B cell (primary cell): ENCODE measurements at regions not wholly inside any gene's neighbourhood (a gene's known extent, or its start where the extent isn't known, plus 50 kb on each side); places are given as distances from the start of the nearest gene placed in this dataset.

ENCODE experiments used
- ATAC-seq: fragments of 200-7000 bp; cut with Tn5 transposase; one replicate; pipeline ENCODE4 v1.10.0; 2021; ENCODE audit warnings: low read depth, mild to moderate bottlenecking, moderate number of reproducible peaks, moderate library complexity
- CTCF ChIA-PET: fragments of 350-600 bp; sonication (Branson Sonifier 250); formaldehyde crosslinking; loops from one replicate; lab custom pipeline; 2021; ENCODE audit warnings: antibody characterized with exemption, inconsistent platforms; lab: Charles Lee
- POLR2A ChIA-PET: fragments of 350-600 bp; sonication (Branson Sonifier 250); formaldehyde crosslinking; loops from one replicate; lab custom pipeline; 2021; ENCODE audit warnings: antibody characterized with exemption; lab: Charles Lee
- DNase-seq: peaks from one replicate; pipeline ENCODE4 v3.0.0; 2013
- H2AFZ ChIP-seq: 2 replicates; pipeline ENCODE4 v1.6.1; 2012; ENCODE audit warnings: mild to moderate bottlenecking, low read depth, low read length; ENCODE audit not compliant: insufficient read depth, poor library complexity, severe bottlenecking
- H3K27ac ChIP-seq, 2 donors: 1 replicate in 1 of 2; 2 replicates in 1 of 2; pipeline ENCODE4 v1.5.1; 2012 to 2013; ENCODE audit warnings: low read length in 2 of 2, mild to moderate bottlenecking in 2 of 2, moderate library complexity in 1 of 2
- H3K27me3 ChIP-seq, 4 experiments: fragments of 200-600 bp in 1 of 4; sonication (generic) in 1 of 4; replicated peaks in 1 of 4; 1 replicate in 2 of 4; 2 replicates in 2 of 4; pipeline versions ENCODE4 v1.6.1 to v1.7.0; 2013 to 2016; ENCODE audit warnings: low read length in 3 of 4, mild to moderate bottlenecking in 2 of 4, mixed read lengths in 1 of 4, moderate library complexity in 1 of 4; ENCODE audit not compliant: insufficient read depth in 4 of 4, control insufficient read depth in 3 of 4; ENCODE audit errors: control extremely low read depth in 1 of 4
- H3K36me3 ChIP-seq, 2 experiments: replicated peaks in 1 of 2; 1 replicate in 1 of 2; 2 replicates in 1 of 2; pipeline versions ENCODE4 v1.6.1 to v1.7.1; 2013; ENCODE audit warnings: low read length in 1 of 2; ENCODE audit not compliant: insufficient read depth in 2 of 2, control insufficient read depth in 1 of 2; ENCODE audit errors: control extremely low read depth in 1 of 2, extremely low read depth in 1 of 2
- H3K4me1 ChIP-seq, 2 donors: fragments of 200-600 bp in 1 of 2; sonication (generic) in 1 of 2; 1 replicate in 1 of 2; 2 replicates in 1 of 2; pipeline versions ENCODE4 v1.5.1 to v1.6.1; 2013 to 2017; ENCODE audit warnings: low read length in 2 of 2; ENCODE audit not compliant: control insufficient read depth in 2 of 2, insufficient read depth in 2 of 2
- H3K4me2 ChIP-seq: replicated peaks from 2 replicates; pipeline ENCODE3; 2012; ENCODE audit warnings: mild to moderate bottlenecking, low read depth, low read length; ENCODE audit not compliant: poor library complexity, severe bottlenecking
- H3K4me3 ChIP-seq, 5 experiments: fragments of 200-600 bp in 1 of 5; sonication (generic) in 1 of 5; 1 replicate in 3 of 5; 2 replicates in 2 of 5; pipeline versions ENCODE4 v1.5.1 to v1.7.0; 2011 to 2016; ENCODE audit warnings: low read length in 4 of 5, mild to moderate bottlenecking in 4 of 5, low read depth in 2 of 5, control low read depth in 1 of 5, moderate library complexity in 1 of 5; ENCODE audit not compliant: insufficient read depth in 1 of 5; ENCODE audit errors: control extremely low read depth in 1 of 5, extremely low read depth in 1 of 5
- H3K79me2 ChIP-seq: fragments of 200-600 bp; sonication (generic); one replicate; pipeline ENCODE4 v1.6.0; 2016; ENCODE audit warnings: low read length; ENCODE audit not compliant: control insufficient read depth, insufficient read depth
- H3K9ac ChIP-seq: fragments of 200-600 bp; sonication (generic); 2 replicates; pipeline ENCODE4 v1.6.1; 2017; ENCODE audit warnings: mild to moderate bottlenecking, low read length, moderate library complexity
- H3K9me3 ChIP-seq, 3 donors: one replicate each; pipeline versions ENCODE4 v1.6.1 to v1.7.1; 2013; ENCODE audit warnings: low read length in 2 of 3; ENCODE audit not compliant: control insufficient read depth in 2 of 3, insufficient read depth in 1 of 3; ENCODE audit errors: control extremely low read depth in 1 of 3
- H4K20me1 ChIP-seq: 2 replicates; pipeline ENCODE4 v1.6.0; 2012; ENCODE audit warnings: mild to moderate bottlenecking, low read length; ENCODE audit not compliant: insufficient read depth, control insufficient read depth, poor library complexity, severe bottlenecking
- H3K27ac Mint-ChIP-seq: one replicate; pipeline ENCODE4 v1.8.0; 2021; ENCODE audit warnings: mixed read lengths
- H3K27me3 Mint-ChIP-seq: one replicate; pipeline ENCODE4 v1.8.0; 2021; ENCODE audit warnings: mixed read lengths
- H3K4me1 Mint-ChIP-seq: one replicate; pipeline ENCODE4 v1.8.0; 2021; ENCODE audit warnings: mixed read lengths
- H3K4me3 Mint-ChIP-seq: one replicate; pipeline ENCODE4 v1.8.0; 2021; ENCODE audit warnings: mixed read lengths
- H3K9me3 Mint-ChIP-seq: one replicate; pipeline ENCODE4 v1.8.0; 2022; ENCODE audit warnings: mixed read lengths; ENCODE audit not compliant: insufficient read depth
- EZH2 ChIP-seq: IDR thresholded peaks from 2 replicates; pipeline ENCODE4 v1.6.1; 2012; ENCODE audit warnings: borderline replicate concordance, low read depth, mild to moderate bottlenecking, moderate library complexity, low read length; ENCODE audit not compliant: insufficient read depth, poor library complexity, severe bottlenecking
- WGBS: methylation state at CpG from one replicate; pipeline ENCODE4 v1.1.5; 2013; ENCODE audit warnings: missing lambda C conversion rate; ENCODE audit not compliant: insufficient coverage; 5-methylcytosine and 5-hydroxymethylcytosine counted together
- intact Hi-C: fragments of 100-400 bp; cut with micrococcal nuclease; formaldehyde crosslinking; loops from one replicate; pipeline ENCODE4 v1.10.0; 2022
- TF ChIP-seq, protein P1 (sequence below): fragments of 200-600 bp; IDR thresholded peaks from one replicate; pipeline ENCODE4 v1.8.0; 2022; ENCODE audit warnings: antibody characterized with exemption, mild to moderate bottlenecking

DNA sequence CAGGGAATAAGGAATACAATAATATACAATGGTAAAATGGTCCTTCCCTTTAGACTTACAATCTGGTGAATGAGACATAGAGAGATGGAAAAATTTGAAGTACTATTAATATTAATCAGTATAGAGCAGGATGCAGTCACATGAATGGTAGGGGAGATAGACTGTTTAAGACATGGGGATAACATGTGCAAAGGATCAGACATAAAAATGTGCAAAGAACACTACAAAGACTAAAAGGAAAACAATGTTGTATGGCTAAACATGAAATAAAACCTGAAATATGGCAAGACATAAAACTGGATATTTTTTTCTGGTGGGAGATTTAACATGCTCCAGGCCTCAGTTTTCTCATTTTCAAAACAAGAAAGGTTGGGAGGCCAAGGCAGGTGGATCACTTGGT is 182.4 kb upstream of the DPT start:
- Histone ChIP-seq H3K4me1 (no peaks in the 10 kb centered on the region), H3K36me3 (no peaks in the 10 kb centered on the region), H3K27me3 (no peaks in the 10 kb centered on the region), H3K9ac (no peak overlapping the region), H3K9me3 (no peaks in the 10 kb centered on the region), H3K27ac (no peak overlapping the region), H2AFZ (no peak overlapping the region), H4K20me1 (no peaks in the 10 kb centered on the region), H3K4me3 (no peak overlapping the region), H3K79me2 (no peaks in the 10 kb centered on the region), H3K4me2 (no peak overlapping the region)
- ATAC-seq: no peak
- POLR2A ChIA-PET: no interaction called here
- TF ChIP-seq, protein P1, sequence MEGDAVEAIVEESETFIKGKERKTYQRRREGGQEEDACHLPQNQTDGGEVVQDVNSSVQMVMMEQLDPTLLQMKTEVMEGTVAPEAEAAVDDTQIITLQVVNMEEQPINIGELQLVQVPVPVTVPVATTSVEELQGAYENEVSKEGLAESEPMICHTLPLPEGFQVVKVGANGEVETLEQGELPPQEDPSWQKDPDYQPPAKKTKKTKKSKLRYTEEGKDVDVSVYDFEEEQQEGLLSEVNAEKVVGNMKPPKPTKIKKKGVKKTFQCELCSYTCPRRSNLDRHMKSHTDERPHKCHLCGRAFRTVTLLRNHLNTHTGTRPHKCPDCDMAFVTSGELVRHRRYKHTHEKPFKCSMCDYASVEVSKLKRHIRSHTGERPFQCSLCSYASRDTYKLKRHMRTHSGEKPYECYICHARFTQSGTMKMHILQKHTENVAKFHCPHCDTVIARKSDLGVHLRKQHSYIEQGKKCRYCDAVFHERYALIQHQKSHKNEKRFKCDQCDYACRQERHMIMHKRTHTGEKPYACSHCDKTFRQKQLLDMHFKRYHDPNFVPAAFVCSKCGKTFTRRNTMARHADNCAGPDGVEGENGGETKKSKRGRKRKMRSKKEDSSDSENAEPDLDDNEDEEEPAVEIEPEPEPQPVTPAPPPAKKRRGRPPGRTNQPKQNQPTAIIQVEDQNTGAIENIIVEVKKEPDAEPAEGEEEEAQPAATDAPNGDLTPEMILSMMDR: no peak
- TF ChIP-seq EZH2: no peak
- H3K4me1 Mint-ChIP-seq: no peaks in the 10 kb centered on the region
- intact Hi-C loops: no loop called here
- H3K27me3 Mint-ChIP-seq: peaks cover 6% of the 10 kb centered on the region
- CTCF ChIA-PET: no interaction called here
- no peaks in the 10 kb centered on the region for H3K9me3 Mint-ChIP-seq
- no peak for DNase-seq
- no peak overlapping the region for H3K4me3 Mint-ChIP-seq
- no peak overlapping the region for H3K27ac Mint-ChIP-seq

DNA sequence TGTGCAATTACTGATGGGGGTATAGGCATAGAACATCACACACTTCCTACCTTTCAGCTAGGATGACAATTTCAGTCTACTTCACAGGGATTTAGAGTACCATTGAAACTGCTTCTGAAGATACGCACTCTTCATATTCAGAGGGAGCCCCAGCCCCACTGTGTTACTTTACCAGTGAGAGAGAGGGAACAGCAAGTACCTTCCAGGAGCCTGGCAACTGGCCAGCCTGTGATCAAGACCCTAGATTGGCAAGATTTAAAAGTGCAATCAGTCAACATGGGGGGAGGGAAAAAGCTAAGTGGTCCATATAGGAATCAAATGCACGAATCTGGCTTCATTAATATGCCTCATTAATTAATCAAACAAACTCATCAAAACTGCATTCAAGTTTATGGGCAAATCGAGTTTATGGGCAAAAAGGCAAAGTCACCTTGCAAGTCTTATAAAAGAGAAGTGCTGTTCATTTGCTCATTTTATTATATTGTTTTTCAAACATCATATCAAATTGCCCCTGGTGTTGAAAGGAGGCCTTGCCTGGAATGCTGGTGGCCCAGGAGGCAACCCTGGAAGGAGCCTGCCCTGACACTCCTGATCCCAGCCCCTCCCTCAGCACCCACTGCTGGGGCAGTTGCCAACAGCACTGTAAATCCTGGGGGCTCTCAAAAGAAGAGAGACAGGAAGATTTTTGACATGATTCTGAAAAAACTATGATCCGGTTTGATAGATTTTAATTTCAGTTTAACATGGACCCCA is 184.9 kb upstream of the DPT start:
- Histone ChIP-seq H4K20me1 (no peaks in the 10 kb centered on the region), H3K4me3 (no peak overlapping the region), H3K4me1 (no peaks in the 10 kb centered on the region), H3K27me3 (no peaks in the 10 kb centered on the region), H3K36me3 (no peaks in the 10 kb centered on the region), H3K79me2 (no peaks in the 10 kb centered on the region), H3K9me3 (no peaks in the 10 kb centered on the region), H3K4me2 (no peak overlapping the region), H3K27ac (no peak overlapping the region), H2AFZ (no peak overlapping the region), H3K9ac (no peak overlapping the region)
- ChIA-PET CTCF (no interaction called here), POLR2A (no interaction called here)
- no peak for DNase-seq
- WGBS: no CpG with 5 or more reads among the region's 4 CpGs
- no peaks in the 10 kb centered on the region for H3K4me1 Mint-ChIP-seq
- no peak overlapping the region for H3K27ac Mint-ChIP-seq
- TF ChIP-seq, protein P1: no peak
- no peak for TF ChIP-seq EZH2
- ATAC-seq: no peak
- peaks cover 4% of the 10 kb centered on the region for H3K27me3 Mint-ChIP-seq
- H3K9me3 Mint-ChIP-seq: no peaks in the 10 kb centered on the region
- intact Hi-C loops: no loop called here
- no peak overlapping the region for H3K4me3 Mint-ChIP-seq
